Endothelial cell (in vitro differentiated cells): ENCODE measurements at regions not wholly inside any gene's neighbourhood (a gene's known extent, or its start where the extent isn't known, plus 50 kb on each side); places are given as distances from the start of the nearest gene placed in this dataset.

Experiments used
- DNase-seq: peaks from one replicate; pipeline ENCODE4 v3.0.0; 2021; ENCODE audit warnings: low spot score
- H3K27ac Mint-ChIP-seq: one replicate; pipeline ENCODE4 v1.8.0; 2021; ENCODE audit warnings: mixed read lengths, inconsistent platforms; ENCODE audit not compliant: unreplicated experiment
- H3K27me3 Mint-ChIP-seq: one replicate; pipeline ENCODE4 v1.8.0; 2021; ENCODE audit warnings: mild to moderate bottlenecking, moderate library complexity, mixed read lengths, inconsistent platforms; ENCODE audit not compliant: unreplicated experiment
- H3K36me3 Mint-ChIP-seq: one replicate; pipeline ENCODE4 v1.8.0; 2021; ENCODE audit warnings: mild to moderate bottlenecking, low read depth, mixed read lengths, inconsistent platforms; ENCODE audit not compliant: unreplicated experiment
- H3K4me1 Mint-ChIP-seq: one replicate; pipeline ENCODE4 v1.8.0; 2021; ENCODE audit warnings: mild to moderate bottlenecking, mixed read lengths, inconsistent platforms; ENCODE audit not compliant: unreplicated experiment
- H3K4me3 Mint-ChIP-seq: one replicate; pipeline ENCODE4 v1.8.0; 2021; ENCODE audit warnings: mild to moderate bottlenecking, mixed read lengths, inconsistent platforms; ENCODE audit not compliant: unreplicated experiment
- H3K9me3 Mint-ChIP-seq: one replicate; pipeline ENCODE4 v1.8.0; 2021; ENCODE audit warnings: mixed read lengths, inconsistent platforms; ENCODE audit not compliant: unreplicated experiment
- TF ChIP-seq, protein P1 (sequence below): fragments of 200-600 bp; sonication (generic); IDR thresholded peaks from one replicate; pipeline ENCODE4 v1.5.0; 2021; ENCODE audit warnings: antibody characterized with exemption; ENCODE audit not compliant: unreplicated experiment

DNA sequence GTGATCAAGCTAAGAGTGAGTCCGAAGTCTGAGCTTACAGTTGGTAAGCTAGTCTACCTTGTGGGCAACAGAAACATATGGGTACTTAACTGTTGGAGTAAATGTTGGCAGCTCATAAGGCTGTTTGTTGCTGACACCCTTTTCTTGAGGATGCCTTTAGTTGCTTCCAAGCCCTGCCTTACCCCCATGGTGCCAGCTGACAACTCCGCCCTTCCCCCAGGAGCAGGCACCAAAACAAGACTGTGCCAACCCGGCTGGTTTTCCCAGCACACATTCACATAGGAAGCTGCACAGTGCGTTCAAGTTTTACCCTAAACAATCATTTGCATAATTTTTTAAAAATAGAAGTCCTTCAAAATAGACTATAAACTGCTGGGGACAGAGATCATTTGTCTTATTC, 150.2 kb upstream of the LMO4 start:
- no peaks in the 10 kb centered on the region for H3K36me3 Mint-ChIP-seq
- DNase-seq, result no peak
- no peaks in the 10 kb centered on the region for H3K9me3 Mint-ChIP-seq
- no peak overlapping the region for H3K27ac Mint-ChIP-seq
- peaks cover 2% of the 10 kb centered on the region for H3K4me1 Mint-ChIP-seq
- TF ChIP-seq, protein P1, sequence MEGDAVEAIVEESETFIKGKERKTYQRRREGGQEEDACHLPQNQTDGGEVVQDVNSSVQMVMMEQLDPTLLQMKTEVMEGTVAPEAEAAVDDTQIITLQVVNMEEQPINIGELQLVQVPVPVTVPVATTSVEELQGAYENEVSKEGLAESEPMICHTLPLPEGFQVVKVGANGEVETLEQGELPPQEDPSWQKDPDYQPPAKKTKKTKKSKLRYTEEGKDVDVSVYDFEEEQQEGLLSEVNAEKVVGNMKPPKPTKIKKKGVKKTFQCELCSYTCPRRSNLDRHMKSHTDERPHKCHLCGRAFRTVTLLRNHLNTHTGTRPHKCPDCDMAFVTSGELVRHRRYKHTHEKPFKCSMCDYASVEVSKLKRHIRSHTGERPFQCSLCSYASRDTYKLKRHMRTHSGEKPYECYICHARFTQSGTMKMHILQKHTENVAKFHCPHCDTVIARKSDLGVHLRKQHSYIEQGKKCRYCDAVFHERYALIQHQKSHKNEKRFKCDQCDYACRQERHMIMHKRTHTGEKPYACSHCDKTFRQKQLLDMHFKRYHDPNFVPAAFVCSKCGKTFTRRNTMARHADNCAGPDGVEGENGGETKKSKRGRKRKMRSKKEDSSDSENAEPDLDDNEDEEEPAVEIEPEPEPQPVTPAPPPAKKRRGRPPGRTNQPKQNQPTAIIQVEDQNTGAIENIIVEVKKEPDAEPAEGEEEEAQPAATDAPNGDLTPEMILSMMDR, result no peak
- no peak overlapping the region for H3K4me3 Mint-ChIP-seq
- no peaks in the 10 kb centered on the region for H3K27me3 Mint-ChIP-seq

- Mint-ChIP-seq H3K36me3 (no peaks in the 10 kb centered on the region), H3K27me3 (no peaks in the 10 kb centered on the region), H3K4me3 (no peak overlapping the region), H3K4me1 (peaks cover 2% of the 10 kb centered on the region), H3K27ac (no peak overlapping the region), H3K9me3 (no peaks in the 10 kb centered on the region)
- TF ChIP-seq, protein P1, result no peak
- no peak for DNase-seq
These were observed 149.4 kb upstream of the LMO4 start for GRCh38 chr1:87179076-87179810.

- no peak overlapping the region for H3K27ac Mint-ChIP-seq
- H3K4me1 Mint-ChIP-seq, result peaks cover 2% of the 10 kb centered on the region
- H3K27me3 Mint-ChIP-seq, result no peaks in the 10 kb centered on the region
- DNase-seq, result no peak
- H3K4me3 Mint-ChIP-seq, result no peak overlapping the region
- H3K9me3 Mint-ChIP-seq, result no peaks in the 10 kb centered on the region
- H3K36me3 Mint-ChIP-seq, result no peaks in the 10 kb centered on the region
- TF ChIP-seq, protein P1, result no peak
These were observed 148.7 kb upstream of the LMO4 start for GRCh38 chr1:87179851-87180519.

DNA sequence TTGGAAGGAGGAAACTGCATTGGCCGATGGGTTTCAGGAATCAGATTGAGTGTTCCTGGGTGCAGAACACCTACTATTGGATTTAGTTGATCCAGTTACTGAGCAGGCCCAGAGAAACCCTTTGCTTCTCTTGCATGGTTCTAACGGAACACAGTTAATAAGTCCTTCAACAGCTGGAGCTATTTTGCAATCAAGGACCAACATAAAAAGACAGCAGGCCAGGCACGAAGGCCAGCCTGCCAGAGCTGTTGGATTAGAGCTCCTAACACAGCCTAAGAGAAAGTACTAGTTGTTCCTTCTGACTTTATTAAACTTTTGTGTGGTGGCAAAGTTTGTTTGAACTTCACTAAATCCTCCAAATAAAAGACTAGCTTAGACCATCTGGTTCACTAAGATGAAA, 148.0 kb upstream of the LMO4 start:
- peaks cover 2% of the 10 kb centered on the region for H3K4me1 Mint-ChIP-seq
- no peaks in the 10 kb centered on the region for H3K9me3 Mint-ChIP-seq
- no peak for DNase-seq
- no peaks in the 10 kb centered on the region for H3K36me3 Mint-ChIP-seq
- H3K27ac Mint-ChIP-seq, result no peak overlapping the region
- no peak overlapping the region for H3K4me3 Mint-ChIP-seq
- TF ChIP-seq, protein P1, result no peak
- no peaks in the 10 kb centered on the region for H3K27me3 Mint-ChIP-seq

DNA sequence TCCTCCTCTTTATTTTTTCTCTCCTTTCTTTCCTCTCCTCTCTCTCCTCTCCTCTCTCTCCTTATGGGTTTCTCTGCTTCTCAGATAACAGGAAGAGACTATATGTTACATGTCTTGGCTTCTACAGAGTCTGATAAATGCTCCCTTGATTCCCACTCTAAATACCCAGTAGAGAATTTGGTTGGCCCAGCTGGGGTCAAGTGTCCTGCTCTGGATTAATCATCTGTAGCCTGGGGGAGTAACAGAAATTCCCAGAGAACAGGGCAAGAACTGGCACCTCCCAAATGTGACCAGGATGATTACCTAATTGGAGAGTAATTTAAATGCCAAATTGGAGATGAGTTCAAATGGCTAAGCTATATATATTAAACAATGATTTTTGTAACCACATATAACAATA, 146.1 kb upstream of the LMO4 start:
- no peaks in the 10 kb centered on the region for H3K9me3 Mint-ChIP-seq
- H3K27me3 Mint-ChIP-seq, result no peaks in the 10 kb centered on the region
- no peak for DNase-seq
- no peak overlapping the region for H3K4me3 Mint-ChIP-seq
- TF ChIP-seq, protein P1, result no peak
- no peak overlapping the region for H3K27ac Mint-ChIP-seq
- H3K36me3 Mint-ChIP-seq, result no peaks in the 10 kb centered on the region
- peaks cover 2% of the 10 kb centered on the region for H3K4me1 Mint-ChIP-seq
